ENCODE measurements at regions not wholly inside any gene's neighbourhood (a gene's known extent, or its start where the extent isn't known, plus 50 kb on each side); places are given as distances from the start of the nearest gene placed in this dataset.

DNA sequence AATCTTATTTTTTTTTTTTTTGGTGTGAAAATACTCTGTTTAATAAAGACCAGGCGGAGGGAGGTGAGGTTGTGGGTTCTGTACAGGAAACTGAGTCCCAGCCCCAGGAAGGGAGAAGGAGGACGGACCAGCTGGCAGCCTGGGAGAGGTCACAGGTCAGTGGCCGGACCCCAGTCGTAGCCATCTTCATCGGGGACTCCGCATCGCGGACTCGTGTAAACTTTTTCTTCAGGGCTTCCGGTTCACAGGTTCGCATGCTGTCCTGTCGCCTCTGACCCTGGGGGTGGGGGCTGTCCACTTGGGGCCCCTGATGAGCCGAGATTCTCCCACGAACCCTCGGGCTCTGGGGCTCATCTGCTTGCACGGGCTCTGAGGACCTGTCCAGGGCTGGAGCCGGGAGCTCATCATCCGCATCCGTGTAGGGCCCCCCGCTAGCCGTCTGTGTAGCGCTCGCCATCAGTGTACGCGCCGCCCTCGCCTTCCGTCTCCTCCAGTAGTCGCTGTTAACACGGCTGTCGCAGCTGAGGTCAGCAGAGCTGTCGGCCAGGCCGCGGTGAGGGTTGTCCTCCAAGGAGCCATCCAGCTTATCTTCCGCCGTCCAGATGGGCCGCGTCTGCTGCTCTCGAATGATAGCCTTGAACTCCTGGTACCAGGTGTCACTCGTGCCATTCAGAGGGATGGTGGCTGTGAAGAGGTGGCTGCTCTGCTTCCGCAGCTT lies 975.7 kb upstream of the PRMT6 start:
- TF ChIP-seq, protein P1, sequence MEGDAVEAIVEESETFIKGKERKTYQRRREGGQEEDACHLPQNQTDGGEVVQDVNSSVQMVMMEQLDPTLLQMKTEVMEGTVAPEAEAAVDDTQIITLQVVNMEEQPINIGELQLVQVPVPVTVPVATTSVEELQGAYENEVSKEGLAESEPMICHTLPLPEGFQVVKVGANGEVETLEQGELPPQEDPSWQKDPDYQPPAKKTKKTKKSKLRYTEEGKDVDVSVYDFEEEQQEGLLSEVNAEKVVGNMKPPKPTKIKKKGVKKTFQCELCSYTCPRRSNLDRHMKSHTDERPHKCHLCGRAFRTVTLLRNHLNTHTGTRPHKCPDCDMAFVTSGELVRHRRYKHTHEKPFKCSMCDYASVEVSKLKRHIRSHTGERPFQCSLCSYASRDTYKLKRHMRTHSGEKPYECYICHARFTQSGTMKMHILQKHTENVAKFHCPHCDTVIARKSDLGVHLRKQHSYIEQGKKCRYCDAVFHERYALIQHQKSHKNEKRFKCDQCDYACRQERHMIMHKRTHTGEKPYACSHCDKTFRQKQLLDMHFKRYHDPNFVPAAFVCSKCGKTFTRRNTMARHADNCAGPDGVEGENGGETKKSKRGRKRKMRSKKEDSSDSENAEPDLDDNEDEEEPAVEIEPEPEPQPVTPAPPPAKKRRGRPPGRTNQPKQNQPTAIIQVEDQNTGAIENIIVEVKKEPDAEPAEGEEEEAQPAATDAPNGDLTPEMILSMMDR (IDR thresholded peaks at IDR 0.05; ENCODE audit: unreplicated experiment) = no peak
- Mint-ChIP-seq H3K27ac (ENCODE audit: low read depth, unreplicated experiment) (no peak overlapping the region), H3K27me3 (ENCODE audit: insufficient read depth, unreplicated experiment) (no peaks in the 10 kb centered on the region), H3K9me3 (ENCODE audit: unreplicated experiment) (no peaks in the 10 kb centered on the region), H3K4me3 (ENCODE audit: unreplicated experiment) (no peak overlapping the region), H3K36me3 (ENCODE audit: insufficient read depth, unreplicated experiment) (no peaks in the 10 kb centered on the region), H3K4me1 (ENCODE audit: insufficient read depth, unreplicated experiment) (no peaks in the 10 kb centered on the region)
- DNase-seq (ENCODE audit: unreplicated experiment) = no peak
- POLR2A ChIA-PET = interaction anchor here (0.6 kb wide), 1 partner anchor 27 kb away, joined by 3 read pairs; no protein-coding TSS in a partner anchor
- no TSS peak for BruUV-seq (replicated peaks)
- intact Hi-C loops (cut with micrococcal nuclease) = no loop called here
- CTCF ChIA-PET = no interaction called here

DNA sequence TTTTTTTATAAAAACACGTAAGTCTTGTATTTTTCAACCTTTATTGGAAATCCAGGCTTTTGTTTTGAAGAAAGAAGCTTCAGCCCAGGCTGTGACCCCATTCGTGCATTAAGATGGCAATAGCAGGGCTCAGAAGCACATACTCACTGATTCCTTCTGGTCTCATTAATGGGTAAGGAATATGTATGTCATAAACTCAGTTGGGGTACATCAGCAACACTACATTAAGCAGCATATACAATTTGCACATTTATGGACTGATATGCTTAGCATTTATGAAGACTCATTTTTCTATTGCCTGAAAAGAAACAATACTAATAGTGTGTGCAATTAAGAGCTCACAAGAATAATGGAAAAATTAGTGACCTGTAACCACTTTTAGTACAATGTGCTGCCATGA lies 945.4 kb upstream of the PRMT6 start:
- Mint-ChIP-seq H3K9me3 (ENCODE audit: unreplicated experiment) (no peaks in the 10 kb centered on the region), H3K27me3 (ENCODE audit: insufficient read depth, unreplicated experiment) (no peaks in the 10 kb centered on the region), H3K4me1 (ENCODE audit: insufficient read depth, unreplicated experiment) (no peaks in the 10 kb centered on the region), H3K27ac (ENCODE audit: low read depth, unreplicated experiment) (no peak overlapping the region), H3K4me3 (ENCODE audit: unreplicated experiment) (no peak overlapping the region), H3K36me3 (ENCODE audit: insufficient read depth, unreplicated experiment) (no peaks in the 10 kb centered on the region)
- ChIA-PET CTCF (interaction anchor here (0.7 kb wide), 1 partner anchor 15 kb away, joined by 3 read pairs; no protein-coding TSS in a partner anchor), POLR2A (no interaction called here)
- intact Hi-C loops (cut with micrococcal nuclease) = no loop called here
- TF ChIP-seq, protein P1 (IDR thresholded peaks at IDR 0.05; ENCODE audit: unreplicated experiment) = no peak
- DNase-seq (ENCODE audit: unreplicated experiment) = no peak
- BruUV-seq (replicated peaks) = no TSS peak

DNA sequence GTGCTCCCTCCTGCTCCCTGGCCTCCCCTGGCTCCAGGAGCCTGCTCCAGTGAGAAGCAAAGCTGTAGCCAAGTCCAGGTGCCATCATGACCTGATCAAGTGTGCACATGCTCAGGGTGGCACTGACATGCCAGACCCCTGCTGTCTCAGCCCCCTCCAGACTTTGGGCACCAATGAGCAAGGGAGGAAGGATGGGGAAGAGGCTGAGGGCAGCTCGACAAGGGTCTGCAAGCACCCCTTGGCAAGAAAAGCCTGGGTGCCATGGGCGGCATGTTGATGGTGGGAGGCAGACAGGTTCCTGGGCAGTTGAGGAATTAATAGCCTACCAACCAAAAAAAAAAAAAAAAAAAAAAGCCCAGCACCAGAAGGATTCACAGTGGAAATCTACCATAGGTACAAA lies 942.6 kb upstream of the PRMT6 start:
- TF ChIP-seq, protein P1 (IDR thresholded peaks at IDR 0.05; ENCODE audit: unreplicated experiment) = no peak
- no TSS peak for BruUV-seq (replicated peaks)
- CTCF ChIA-PET = no interaction called here

DNA sequence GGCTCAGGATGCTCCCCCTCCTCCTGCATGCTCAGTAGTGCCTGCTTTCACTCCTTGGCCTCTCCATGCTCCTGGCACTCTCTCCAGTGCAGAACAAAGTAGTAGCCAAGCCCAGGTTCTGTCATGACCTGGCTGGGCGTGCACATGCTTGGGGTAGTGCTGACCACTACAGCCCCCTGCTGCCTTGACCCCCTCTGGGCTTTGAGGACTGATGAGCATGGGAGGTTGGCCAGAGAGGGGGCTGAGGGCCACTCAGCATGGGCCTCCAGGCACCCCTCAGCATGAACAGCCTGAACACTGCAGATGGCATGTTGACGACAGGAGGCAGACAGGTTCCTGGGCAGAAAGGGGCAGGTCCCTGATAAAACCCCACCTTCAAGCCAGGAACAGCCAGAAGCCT lies 935.7 kb upstream of the PRMT6 start:
- H3K4me3 Mint-ChIP-seq (ENCODE audit: unreplicated experiment) = no peak overlapping the region
- no peak for DNase-seq (ENCODE audit: unreplicated experiment)
- intact Hi-C loops (cut with micrococcal nuclease) = no loop called here
- no peak overlapping the region for H3K27ac Mint-ChIP-seq (ENCODE audit: low read depth, unreplicated experiment)
- H3K27me3 Mint-ChIP-seq (ENCODE audit: insufficient read depth, unreplicated experiment) = no peaks in the 10 kb centered on the region
- no TSS peak for BruUV-seq (replicated peaks)
- no peaks in the 10 kb centered on the region for H3K9me3 Mint-ChIP-seq (ENCODE audit: unreplicated experiment)
- ChIA-PET CTCF (interaction anchor here (0.6 to 1.0 kb wide), 2 partner anchors 23 to 293 kb away, joined by 3 read pairs; no protein-coding TSS in a partner anchor), POLR2A (interaction anchor here (0.6 kb wide), 1 partner anchor 146 kb away, joined by 3 read pairs; no protein-coding TSS in a partner anchor)
- no peaks in the 10 kb centered on the region for H3K36me3 Mint-ChIP-seq (ENCODE audit: insufficient read depth, unreplicated experiment)
- no peaks in the 10 kb centered on the region for H3K4me1 Mint-ChIP-seq (ENCODE audit: insufficient read depth, unreplicated experiment)
- TF ChIP-seq, protein P1 (IDR thresholded peaks at IDR 0.05; ENCODE audit: unreplicated experiment) = no peak

More for the DNA sequence above, 942.6 kb upstream of the PRMT6 start:
- Mint-ChIP-seq H3K9me3 (ENCODE audit: unreplicated experiment) (no peaks in the 10 kb centered on the region), H3K4me1 (ENCODE audit: insufficient read depth, unreplicated experiment) (no peaks in the 10 kb centered on the region), H3K36me3 (ENCODE audit: insufficient read depth, unreplicated experiment) (no peaks in the 10 kb centered on the region), H3K4me3 (ENCODE audit: unreplicated experiment) (no peak overlapping the region), H3K27me3 (ENCODE audit: insufficient read depth, unreplicated experiment) (no peaks in the 10 kb centered on the region), H3K27ac (ENCODE audit: low read depth, unreplicated experiment) (no peak overlapping the region)
- intact Hi-C loops (cut with micrococcal nuclease) = no loop called here
- POLR2A ChIA-PET = no interaction called here
- no peak for DNase-seq (ENCODE audit: unreplicated experiment)

All from MCF 10A (cell line).